ENCODE measurements at regions not wholly inside any gene's neighbourhood (a gene's known extent, or its start where the extent isn't known, plus 50 kb on each side); places are given as distances from the start of the nearest gene placed in this dataset.
"Not testable (repeated sequence)": the region's sequence is repeated elsewhere in the genome, so short reads cannot be mapped to it uniquely, and the experiment has no call there.

GRCh38 chr12:127013197-127013596 is 1253.8 kb upstream of the TMEM132C start:
- Mint-ChIP-seq H3K4me1 (no peaks in the 10 kb centered on the region), H3K36me3 (no peaks in the 10 kb centered on the region)
- ATAC-seq: no peak

GRCh38 chr12:127014079-127014478 is 1252.9 kb upstream of the TMEM132C start:
- ATAC-seq: no peak
- Mint-ChIP-seq H3K36me3 (no peaks in the 10 kb centered on the region), H3K4me3 (no peak overlapping the region), H3K27ac (no peak overlapping the region), H3K9me3 (ENCODE audit: low read depth) (no peaks in the 10 kb centered on the region), H3K27me3 (no peaks in the 10 kb centered on the region), H3K4me1 (no peaks in the 10 kb centered on the region)
- CTCF ChIA-PET: interaction anchor here (0.7 kb wide), 1 partner anchor 118 kb away, joined by 4 read pairs; no protein-coding TSS in a partner anchor
- DNase-seq: no peak

More at GRCh38 chr12:127013197-127013596, 1253.8 kb upstream of the TMEM132C start:
- no peak for DNase-seq
- Mint-ChIP-seq H3K27me3 (no peaks in the 10 kb centered on the region), H3K27ac (no peak overlapping the region), H3K9me3 (ENCODE audit: low read depth) (no peaks in the 10 kb centered on the region), H3K4me3 (no peak overlapping the region)
- CTCF ChIA-PET: no interaction called here

GRCh38 chr12:127024791-127025190 is 1242.2 kb upstream of the TMEM132C start:
- no peaks in the 10 kb centered on the region for H3K4me1 Mint-ChIP-seq
- no peak overlapping the region for H3K4me3 Mint-ChIP-seq
- DNase-seq: no peak
- no peak overlapping the region for H3K27ac Mint-ChIP-seq
- peaks cover 2% of the 10 kb centered on the region for H3K27me3 Mint-ChIP-seq
- H3K36me3 Mint-ChIP-seq: no peaks in the 10 kb centered on the region
- CTCF ChIA-PET: no interaction called here
- H3K9me3 Mint-ChIP-seq (ENCODE audit: low read depth): no peaks in the 10 kb centered on the region
- no peak for ATAC-seq

- DNase-seq (no peak), ATAC-seq (no peak)
- no peaks in the 10 kb centered on the region for H3K36me3 Mint-ChIP-seq
- H3K27ac Mint-ChIP-seq: no peak overlapping the region
- CTCF ChIA-PET: no interaction called here
- H3K9me3 Mint-ChIP-seq (ENCODE audit: low read depth): no peaks in the 10 kb centered on the region
- H3K4me3 Mint-ChIP-seq: no peak overlapping the region
- peaks cover 2% of the 10 kb centered on the region for H3K27me3 Mint-ChIP-seq
- no peaks in the 10 kb centered on the region for H3K4me1 Mint-ChIP-seq
Observed at GRCh38 chr12:127025545-127025944, 1241.4 kb upstream of the TMEM132C start.

- H3K27ac Mint-ChIP-seq: no peak overlapping the region
- no peaks in the 10 kb centered on the region for H3K4me1 Mint-ChIP-seq
- peaks cover 7% of the 10 kb centered on the region for H3K27me3 Mint-ChIP-seq
- no peak overlapping the region for H3K4me3 Mint-ChIP-seq
- CTCF ChIA-PET: no interaction called here
- H3K36me3 Mint-ChIP-seq: no peaks in the 10 kb centered on the region
- no peak for ATAC-seq
- no peaks in the 10 kb centered on the region for H3K9me3 Mint-ChIP-seq (ENCODE audit: low read depth)
- no peak for DNase-seq
Observed at GRCh38 chr12:127035011-127035879, 1231.7 kb upstream of the TMEM132C start.

- CTCF ChIA-PET: no interaction called here
- Mint-ChIP-seq H3K9me3 (ENCODE audit: low read depth) (no peaks in the 10 kb centered on the region), H3K36me3 (no peaks in the 10 kb centered on the region), H3K4me3 (no peak overlapping the region), H3K27me3 (peaks cover 7% of the 10 kb centered on the region), H3K4me1 (no peaks in the 10 kb centered on the region), H3K27ac (no peak overlapping the region)
- ATAC-seq (no peak), DNase-seq (no peak)
Observed at GRCh38 chr12:127038152-127038551, 1228.8 kb upstream of the TMEM132C start.

- no peaks in the 10 kb centered on the region for H3K9me3 Mint-ChIP-seq (ENCODE audit: low read depth)
- H3K36me3 Mint-ChIP-seq: no peaks in the 10 kb centered on the region
- no peak overlapping the region for H3K27ac Mint-ChIP-seq
- H3K27me3 Mint-ChIP-seq: peaks cover 7% of the 10 kb centered on the region
- no peak for DNase-seq
- no peak for ATAC-seq
- no peak overlapping the region for H3K4me3 Mint-ChIP-seq
- no peaks in the 10 kb centered on the region for H3K4me1 Mint-ChIP-seq
- CTCF ChIA-PET: no interaction called here
Observed at GRCh38 chr12:127038761-127039160, 1228.2 kb upstream of the TMEM132C start.

GRCh38 chr12:127041985-127042625 is 1224.9 kb upstream of the TMEM132C start:
- Mint-ChIP-seq H3K27me3 (no peaks in the 10 kb centered on the region), H3K36me3 (no peaks in the 10 kb centered on the region), H3K4me1 (no peaks in the 10 kb centered on the region), H3K27ac (no peak overlapping the region), H3K9me3 (ENCODE audit: low read depth) (no peaks in the 10 kb centered on the region), H3K4me3 (no peak overlapping the region)
- ATAC-seq (no peak), DNase-seq (no peak)
- CTCF ChIA-PET: no interaction called here

- H3K27me3 Mint-ChIP-seq: no peaks in the 10 kb centered on the region
- DNase-seq (no peak), ATAC-seq (no peak)
- CTCF ChIA-PET: no interaction called here
- no peak overlapping the region for H3K4me3 Mint-ChIP-seq
- peaks cover 3% of the 10 kb centered on the region for H3K9me3 Mint-ChIP-seq (ENCODE audit: low read depth)
- H3K27ac Mint-ChIP-seq: no peak overlapping the region
- no peaks in the 10 kb centered on the region for H3K4me1 Mint-ChIP-seq
- H3K36me3 Mint-ChIP-seq: no peaks in the 10 kb centered on the region
Observed at GRCh38 chr12:127043731-127044130, 1223.2 kb upstream of the TMEM132C start.

- no peak for ATAC-seq
- no peak for DNase-seq
- Mint-ChIP-seq H3K4me1 (no peaks in the 10 kb centered on the region), H3K27ac (no peak overlapping the region), H3K9me3 (ENCODE audit: low read depth) (peaks cover 3% of the 10 kb centered on the region), H3K4me3 (no peak overlapping the region), H3K27me3 (no peaks in the 10 kb centered on the region), H3K36me3 (no peaks in the 10 kb centered on the region)
- CTCF ChIA-PET: no interaction called here
Observed at GRCh38 chr12:127044836-127045235, 1222.1 kb upstream of the TMEM132C start.

- ATAC-seq (no peak), DNase-seq (no peak)
- H3K4me3 Mint-ChIP-seq: no peak overlapping the region
- H3K4me1 Mint-ChIP-seq: no peaks in the 10 kb centered on the region
- H3K27ac Mint-ChIP-seq: no peak overlapping the region
- no peaks in the 10 kb centered on the region for H3K27me3 Mint-ChIP-seq
- no peaks in the 10 kb centered on the region for H3K36me3 Mint-ChIP-seq
- CTCF ChIA-PET: no interaction called here
- H3K9me3 Mint-ChIP-seq (ENCODE audit: low read depth): peaks cover 3% of the 10 kb centered on the region
Observed at GRCh38 chr12:127046467-127046866, 1220.5 kb upstream of the TMEM132C start.

- H3K36me3 Mint-ChIP-seq: no peaks in the 10 kb centered on the region
- no peaks in the 10 kb centered on the region for H3K4me1 Mint-ChIP-seq
- peaks cover 3% of the 10 kb centered on the region for H3K9me3 Mint-ChIP-seq (ENCODE audit: low read depth)
Observed at GRCh38 chr12:127048057-127048456, 1218.9 kb upstream of the TMEM132C start.

GRCh38 chr12:127048525-127048924 is 1218.4 kb upstream of the TMEM132C start:
- H3K27ac Mint-ChIP-seq; DNase-seq; CTCF ChIA-PET; H3K9me3 Mint-ChIP-seq (ENCODE audit: low read depth); H3K4me1 Mint-ChIP-seq; H3K27me3 Mint-ChIP-seq; H3K36me3 Mint-ChIP-seq; H3K4me3 Mint-ChIP-seq; ATAC-seq: not testable (repeated sequence)

More at GRCh38 chr12:127048057-127048456, 1218.9 kb upstream of the TMEM132C start:
- no peak for ATAC-seq
- CTCF ChIA-PET: no interaction called here
- H3K27me3 Mint-ChIP-seq: no peaks in the 10 kb centered on the region
- DNase-seq: no peak
- H3K4me3 Mint-ChIP-seq: no peak overlapping the region
- H3K27ac Mint-ChIP-seq: no peak overlapping the region

GRCh38 chr12:127051139-127051538 is 1215.8 kb upstream of the TMEM132C start:
- CTCF ChIA-PET: no interaction called here
- H3K4me3 Mint-ChIP-seq: no peak overlapping the region
- no peak for ATAC-seq
- H3K9me3 Mint-ChIP-seq (ENCODE audit: low read depth): peaks cover 3% of the 10 kb centered on the region
- no peaks in the 10 kb centered on the region for H3K27me3 Mint-ChIP-seq
- no peak overlapping the region for H3K27ac Mint-ChIP-seq
- no peaks in the 10 kb centered on the region for H3K4me1 Mint-ChIP-seq
- no peaks in the 10 kb centered on the region for H3K36me3 Mint-ChIP-seq
- DNase-seq: no peak

All from activated CD8-positive, alpha-beta memory T cell treated with anti-CD3 and anti-CD28 coated beads, Interleukin-2, amount 10 ng/mL, durations not matched to agents 7 days and 5 days (primary cell).